ENCODE measurements at regions not wholly inside any gene's neighbourhood (a gene's known extent, or its start where the extent isn't known, plus 50 kb on each side); places are given as distances from the start of the nearest gene placed in this dataset.

- no peak for DNase-seq
These were observed 91.1 kb upstream of the CLMN start for GRCh38 chr14:95410838-95411237.

GRCh38 chr14:95409477-95410272 is 90.0 kb upstream of the CLMN start:
- DNase-seq, result no peak

GRCh38 chr14:95408731-95409476 is 89.2 kb upstream of the CLMN start:
- no peak for DNase-seq

- DNase-seq, result no peak
These were observed 87.6 kb upstream of the CLMN start for GRCh38 chr14:95407354-95407753.

GRCh38 chr14:95406756-95407277 is 87.1 kb upstream of the CLMN start:
- no peak for DNase-seq

GRCh38 chr14:95404583-95404982 is 84.9 kb upstream of the CLMN start:
- no peak for DNase-seq

- DNase-seq, result no peak
These were observed 82.9 kb upstream of the CLMN start for GRCh38 chr14:95402578-95402977.

GRCh38 chr14:95402176-95402575 is 82.5 kb upstream of the CLMN start:
- no peak for DNase-seq

- no peak for DNase-seq
These were observed 79.2 kb upstream of the CLMN start for GRCh38 chr14:95398630-95399547.

- DNase-seq, result no peak
These were observed 77.6 kb upstream of the CLMN start for GRCh38 chr14:95397325-95397724.

- DNase-seq, result no peak
These were observed 76.5 kb upstream of the CLMN start for GRCh38 chr14:95396221-95396620.

- DNase-seq, result no peak
These were observed 75.5 kb upstream of the CLMN start for GRCh38 chr14:95395098-95395737.

GRCh38 chr14:95394297-95395097 is 74.8 kb upstream of the CLMN start:
- no peak for DNase-seq

- no peak for DNase-seq
These were observed 73.1 kb upstream of the CLMN start for GRCh38 chr14:95392841-95393240.

GRCh38 chr14:95391331-95391730 is 71.6 kb upstream of the CLMN start:
- DNase-seq, result no peak

GRCh38 chr14:95389471-95390011 is 69.8 kb upstream of the CLMN start:
- no peak for DNase-seq

GRCh38 chr14:95388699-95389098 is 69.0 kb upstream of the CLMN start:
- no peak for DNase-seq

- DNase-seq, result no peak
These were observed 68.2 kb upstream of the CLMN start for GRCh38 chr14:95387826-95388445.

- DNase-seq, result no peak
These were observed 66.9 kb upstream of the CLMN start for GRCh38 chr14:95386536-95387095.

GRCh38 chr14:95385701-95386100 is 66.0 kb upstream of the CLMN start:
- DNase-seq, result no peak

GRCh38 chr14:95382747-95383146 is 63.0 kb upstream of the CLMN start:
- no peak for DNase-seq
